ENCODE measurements at regions not wholly inside any gene's neighbourhood (a gene's known extent, or its start where the extent isn't known, plus 50 kb on each side); places are given as distances from the start of the nearest gene placed in this dataset.

DNA sequence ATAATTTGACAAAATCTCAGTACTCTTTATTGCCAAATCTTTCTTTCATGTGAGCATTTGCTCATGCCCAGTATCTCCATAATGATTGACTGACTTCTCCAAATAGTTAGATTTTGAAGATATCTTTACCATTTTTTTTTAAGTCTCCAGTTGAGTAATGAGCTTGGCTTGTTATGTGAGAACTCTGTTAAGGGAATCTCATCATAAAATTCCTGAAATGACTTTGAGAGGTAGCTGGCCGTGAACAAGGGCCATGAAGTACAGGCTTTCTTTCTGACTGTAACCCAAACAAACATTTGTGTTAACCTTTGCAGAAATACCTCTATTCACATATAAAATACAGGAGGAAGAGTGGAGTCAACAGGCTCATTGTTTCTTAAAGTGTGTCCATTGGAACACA is 449.7 kb downstream of the IRS2 start:
- intact Hi-C loops (cut with DNase I, micrococcal nuclease), result no loop called here
- H3K4me3 Mint-ChIP-seq, result no peak overlapping the region
- H3K36me3 Mint-ChIP-seq (ENCODE audit: low read depth), result no peaks in the 10 kb centered on the region
- H3K27ac Mint-ChIP-seq, result no peak overlapping the region
- Histone ChIP-seq H3K27me3 (ENCODE audit: control insufficient read depth in 1 of 2, insufficient read depth in 2 of 2, low read length in 2 of 2) (no peaks in the 10 kb centered on the region), H3K4me1 (ENCODE audit: insufficient read depth, low read length) (no peaks in the 10 kb centered on the region), H3K9me3 (ENCODE audit: control insufficient read depth in 1 of 2, insufficient read depth in 1 of 2, low read length in 2 of 2) (no peaks in the 10 kb centered on the region), H3K36me3 (ENCODE audit: insufficient read depth, low read length) (no peaks in the 10 kb centered on the region), H3K4me3 (ENCODE audit: low read length) (no peak overlapping the region), H3K27ac (ENCODE audit: low read depth in 1 of 2, low read length in 2 of 2) (no peak overlapping the region)
- CTCF ChIA-PET, result no interaction called here
- POLR2A ChIA-PET, result no interaction called here
- no peaks in the 10 kb centered on the region for H3K9me3 Mint-ChIP-seq
- no peaks in the 10 kb centered on the region for H3K4me1 Mint-ChIP-seq (ENCODE audit: low read depth)
- H3K27me3 Mint-ChIP-seq, result peaks cover 1% of the 10 kb centered on the region
- TF ChIP-seq, protein P1, sequence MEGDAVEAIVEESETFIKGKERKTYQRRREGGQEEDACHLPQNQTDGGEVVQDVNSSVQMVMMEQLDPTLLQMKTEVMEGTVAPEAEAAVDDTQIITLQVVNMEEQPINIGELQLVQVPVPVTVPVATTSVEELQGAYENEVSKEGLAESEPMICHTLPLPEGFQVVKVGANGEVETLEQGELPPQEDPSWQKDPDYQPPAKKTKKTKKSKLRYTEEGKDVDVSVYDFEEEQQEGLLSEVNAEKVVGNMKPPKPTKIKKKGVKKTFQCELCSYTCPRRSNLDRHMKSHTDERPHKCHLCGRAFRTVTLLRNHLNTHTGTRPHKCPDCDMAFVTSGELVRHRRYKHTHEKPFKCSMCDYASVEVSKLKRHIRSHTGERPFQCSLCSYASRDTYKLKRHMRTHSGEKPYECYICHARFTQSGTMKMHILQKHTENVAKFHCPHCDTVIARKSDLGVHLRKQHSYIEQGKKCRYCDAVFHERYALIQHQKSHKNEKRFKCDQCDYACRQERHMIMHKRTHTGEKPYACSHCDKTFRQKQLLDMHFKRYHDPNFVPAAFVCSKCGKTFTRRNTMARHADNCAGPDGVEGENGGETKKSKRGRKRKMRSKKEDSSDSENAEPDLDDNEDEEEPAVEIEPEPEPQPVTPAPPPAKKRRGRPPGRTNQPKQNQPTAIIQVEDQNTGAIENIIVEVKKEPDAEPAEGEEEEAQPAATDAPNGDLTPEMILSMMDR (IDR thresholded peaks at IDR 0.05), result no peak
- ATAC-seq (ENCODE audit: poor library complexity), result no peak
- no peak for DNase-seq

- ChIA-PET CTCF (no interaction called here), POLR2A (no interaction called here)
- Mint-ChIP-seq H3K4me1 (ENCODE audit: low read depth) (no peaks in the 10 kb centered on the region), H3K27me3 (peaks cover 7% of the 10 kb centered on the region), H3K36me3 (ENCODE audit: low read depth) (no peaks in the 10 kb centered on the region), H3K9me3 (no peaks in the 10 kb centered on the region), H3K27ac (no peak overlapping the region), H3K4me3 (no peak overlapping the region)
- ATAC-seq (ENCODE audit: poor library complexity), result no peak
- H3K27ac ChIP-seq (ENCODE audit: low read depth in 1 of 2, low read length in 2 of 2), result no peak overlapping the region
- intact Hi-C loops (cut with DNase I, micrococcal nuclease), result no loop called here
- TF ChIP-seq, protein P1 (IDR thresholded peaks at IDR 0.05), result no peak
- H3K36me3 ChIP-seq (ENCODE audit: insufficient read depth, low read length), result no peaks in the 10 kb centered on the region
- H3K9me3 ChIP-seq (ENCODE audit: control insufficient read depth in 1 of 2, insufficient read depth in 1 of 2, low read length in 2 of 2), result no peaks in the 10 kb centered on the region
- no peak overlapping the region for H3K4me3 ChIP-seq (ENCODE audit: low read length)
- no peaks in the 10 kb centered on the region for H3K4me1 ChIP-seq (ENCODE audit: insufficient read depth, low read length)
- no peak for DNase-seq
- H3K27me3 ChIP-seq (ENCODE audit: control insufficient read depth in 1 of 2, insufficient read depth in 2 of 2, low read length in 2 of 2), result no peaks in the 10 kb centered on the region
These were observed 452.3 kb downstream of the IRS2 start for GRCh38 chr13:109333893-109334651.

- no peak overlapping the region for H3K27ac ChIP-seq (ENCODE audit: low read depth in 1 of 2, low read length in 2 of 2)
- Mint-ChIP-seq H3K9me3 (no peaks in the 10 kb centered on the region), H3K27ac (no peak overlapping the region), H3K4me3 (no peak overlapping the region), H3K4me1 (ENCODE audit: low read depth) (no peaks in the 10 kb centered on the region), H3K36me3 (ENCODE audit: low read depth) (no peaks in the 10 kb centered on the region), H3K27me3 (peaks cover 7% of the 10 kb centered on the region)
- CTCF ChIA-PET, result no interaction called here
- intact Hi-C loops (cut with DNase I, micrococcal nuclease), result no loop called here
- H3K27me3 ChIP-seq (ENCODE audit: control insufficient read depth in 1 of 2, insufficient read depth in 2 of 2, low read length in 2 of 2), result no peaks in the 10 kb centered on the region
- no peaks in the 10 kb centered on the region for H3K9me3 ChIP-seq (ENCODE audit: control insufficient read depth in 1 of 2, insufficient read depth in 1 of 2, low read length in 2 of 2)
- H3K36me3 ChIP-seq (ENCODE audit: insufficient read depth, low read length), result no peaks in the 10 kb centered on the region
- POLR2A ChIA-PET, result no interaction called here
- no peak for DNase-seq
- no peak for ATAC-seq (ENCODE audit: poor library complexity)
- H3K4me1 ChIP-seq (ENCODE audit: insufficient read depth, low read length), result no peaks in the 10 kb centered on the region
- no peak overlapping the region for H3K4me3 ChIP-seq (ENCODE audit: low read length)
- TF ChIP-seq, protein P1 (IDR thresholded peaks at IDR 0.05), result no peak
These were observed 453.6 kb downstream of the IRS2 start for GRCh38 chr13:109332506-109333499.

Measured in CD4-positive, alpha-beta T cell (primary cell).